ENCODE measurements at regions not wholly inside any gene's neighbourhood (a gene's known extent, or its start where the extent isn't known, plus 50 kb on each side); places are given as distances from the start of the nearest gene placed in this dataset.

- no peaks in the 10 kb centered on the region for H3K36me3 ChIP-seq
- DNase-seq, result no peak
- no peaks in the 10 kb centered on the region for H3K27me3 ChIP-seq
- intact Hi-C loops (cut with DNase I; ENCODE audit: low total_unique reads), result no loop called here
- no peak overlapping the region for H3K4me3 ChIP-seq
- no peaks in the 10 kb centered on the region for H3K9me3 ChIP-seq
- H3K27ac ChIP-seq, result no peak overlapping the region
- H3K4me1 ChIP-seq, result no peaks in the 10 kb centered on the region
- TF ChIP-seq CTCF (IDR thresholded peaks at IDR 0.05), result no peak
Observed at GRCh38 chr6:22095836-22096235, 201.0 kb downstream of the PRL start.

GRCh38 chr6:22098601-22099031 lies 198.2 kb downstream of the PRL start:
- Histone ChIP-seq H3K36me3 (no peaks in the 10 kb centered on the region), H3K27ac (no peak overlapping the region), H3K4me3 (no peak overlapping the region), H3K4me1 (no peaks in the 10 kb centered on the region), H3K9me3 (no peaks in the 10 kb centered on the region), H3K27me3 (no peaks in the 10 kb centered on the region)
- intact Hi-C loops (cut with DNase I; ENCODE audit: low total_unique reads), result no loop called here
- DNase-seq, result no peak
- no peak for TF ChIP-seq CTCF (IDR thresholded peaks at IDR 0.05)

GRCh38 chr6:22099231-22099630 lies 197.6 kb downstream of the PRL start:
- Histone ChIP-seq H3K4me3 (no peak overlapping the region), H3K9me3 (no peaks in the 10 kb centered on the region), H3K36me3 (no peaks in the 10 kb centered on the region), H3K27ac (no peak overlapping the region), H3K4me1 (no peaks in the 10 kb centered on the region), H3K27me3 (no peaks in the 10 kb centered on the region)
- no peak for TF ChIP-seq CTCF (IDR thresholded peaks at IDR 0.05)
- DNase-seq, result no peak
- intact Hi-C loops (cut with DNase I; ENCODE audit: low total_unique reads), result no loop called here

GRCh38 chr6:22099923-22100322 lies 196.9 kb downstream of the PRL start:
- TF ChIP-seq CTCF (IDR thresholded peaks at IDR 0.05), result no peak
- Histone ChIP-seq H3K4me1 (no peaks in the 10 kb centered on the region), H3K9me3 (no peaks in the 10 kb centered on the region), H3K27me3 (no peaks in the 10 kb centered on the region), H3K36me3 (no peaks in the 10 kb centered on the region), H3K4me3 (no peak overlapping the region), H3K27ac (no peak overlapping the region)
- intact Hi-C loops (cut with DNase I; ENCODE audit: low total_unique reads), result no loop called here
- DNase-seq, result no peak

GRCh38 chr6:22101163-22101562 lies 195.7 kb downstream of the PRL start:
- TF ChIP-seq CTCF (IDR thresholded peaks at IDR 0.05), result no peak
- Histone ChIP-seq H3K4me3 (no peak overlapping the region), H3K9me3 (no peaks in the 10 kb centered on the region), H3K27ac (no peak overlapping the region), H3K36me3 (no peaks in the 10 kb centered on the region), H3K27me3 (no peaks in the 10 kb centered on the region), H3K4me1 (no peaks in the 10 kb centered on the region)
- intact Hi-C loops (cut with DNase I; ENCODE audit: low total_unique reads), result no loop called here
- DNase-seq, result no peak

- H3K36me3 ChIP-seq, result no peaks in the 10 kb centered on the region
- no peak for TF ChIP-seq CTCF (IDR thresholded peaks at IDR 0.05)
- no peaks in the 10 kb centered on the region for H3K27me3 ChIP-seq
- H3K27ac ChIP-seq, result no peak overlapping the region
- no peak overlapping the region for H3K4me3 ChIP-seq
- no peaks in the 10 kb centered on the region for H3K4me1 ChIP-seq
- DNase-seq, result no peak
- intact Hi-C loops (cut with DNase I; ENCODE audit: low total_unique reads), result no loop called here
- H3K9me3 ChIP-seq, result no peaks in the 10 kb centered on the region
Observed at GRCh38 chr6:22102671-22103070, 194.2 kb downstream of the PRL start.
